Liver (tissue), 8 donors: ENCODE measurements at regions not wholly inside any gene's neighbourhood (a gene's known extent, or its start where the extent isn't known, plus 50 kb on each side); places are given as distances from the start of the nearest gene placed in this dataset.

Source experiments
- DNase-seq: peaks from one replicate; pipeline ENCODE4 v3.0.0-alpha.2; 2017; ENCODE audit warnings: low spot score
- H3K27ac ChIP-seq, 2 donors: one replicate each; pipeline ENCODE4 v1.7.0; 2013; ENCODE audit warnings: inconsistent platforms in 2 of 2, low read length in 2 of 2, control low read depth in 1 of 2, low read depth in 1 of 2, mild to moderate bottlenecking in 1 of 2
- H3K27me3 ChIP-seq, 4 donors: one replicate each; pipeline versions ENCODE4 v1.6.1 to v1.7.0; 2013; ENCODE audit warnings: low read length in 3 of 4, inconsistent platforms in 1 of 4, mild to moderate bottlenecking in 1 of 4, moderate library complexity in 1 of 4; ENCODE audit not compliant: control insufficient read depth in 4 of 4, insufficient read depth in 4 of 4
- H3K36me3 ChIP-seq, 4 donors: one replicate each; pipeline versions ENCODE4 v1.6.1 to v1.7.0; 2013; ENCODE audit warnings: low read length in 3 of 4, mild to moderate bottlenecking in 3 of 4, low read depth in 1 of 4, moderate library complexity in 1 of 4; ENCODE audit not compliant: control insufficient read depth in 4 of 4, insufficient read depth in 3 of 4
- H3K4me1 ChIP-seq, 4 donors: one replicate each; pipeline versions ENCODE4 v1.6.1 to v1.7.0; 2013; ENCODE audit warnings: low read length in 3 of 4, mild to moderate bottlenecking in 3 of 4, moderate library complexity in 1 of 4; ENCODE audit not compliant: control insufficient read depth in 4 of 4, insufficient read depth in 4 of 4
- H3K4me3 ChIP-seq, 3 donors: one replicate each; pipeline versions ENCODE4 v1.6.1 to v1.7.0; 2013; ENCODE audit warnings: low read length in 3 of 3, control low read depth in 1 of 3, low read depth in 1 of 3, mild to moderate bottlenecking in 1 of 3
- H3K9ac ChIP-seq, 2 donors: one replicate each; pipeline ENCODE4 v1.7.0; 2013; ENCODE audit warnings: low read length in 2 of 2, mild to moderate bottlenecking in 2 of 2, moderate library complexity in 2 of 2, control low read depth in 1 of 2, low read depth in 1 of 2
- H3K9me3 ChIP-seq, 4 donors: one replicate each; pipeline versions ENCODE4 v1.6.1 to v1.7.0; 2013; ENCODE audit warnings: low read length in 3 of 4; ENCODE audit not compliant: control insufficient read depth in 4 of 4
- ATF3 ChIP-seq: IDR thresholded peaks from 2 replicates; pipeline ENCODE4 v1.6.1; 2016; ENCODE audit warnings: antibody characterized with exemption
- CTCF ChIP-seq: fragments of 150-350 bp; IDR thresholded peaks from 2 replicates; pipeline ENCODE4 v1.5.1; 2017; ENCODE audit warnings: improper control_type of control experiment, low read depth, low read length; ENCODE audit not compliant: missing input control
- EGR1 ChIP-seq, 2 donors: IDR thresholded peaks; 2 replicates each; pipeline ENCODE4 v1.6.1; 2016 to 2018; ENCODE audit warnings: antibody characterized with exemption in 2 of 2, low read depth in 2 of 2
- FOXA1 ChIP-seq: IDR thresholded peaks from 2 replicates; pipeline ENCODE4 v1.6.1; 2016; ENCODE audit warnings: antibody characterized with exemption
- FOXA2 ChIP-seq: IDR thresholded peaks from 2 replicates; pipeline ENCODE4 v1.6.1; 2016; ENCODE audit warnings: antibody characterized with exemption
- GABPA ChIP-seq, 2 donors: IDR thresholded peaks in 1 of 2; conservative IDR thresholded peaks in 1 of 2; 2 replicates each; pipeline ENCODE4 v1.6.1; 2016; ENCODE audit warnings: antibody characterized with exemption in 2 of 2, mild to moderate bottlenecking in 1 of 2, moderate library complexity in 1 of 2
- HNF4A ChIP-seq, 2 donors: conservative IDR thresholded peaks; 2 replicates each; pipeline ENCODE4 v1.6.1; 2016; ENCODE audit warnings: antibody characterized with exemption in 2 of 2, mild to moderate bottlenecking in 2 of 2
- JUND ChIP-seq, 2 donors: IDR thresholded peaks; 2 replicates each; pipeline ENCODE4 v1.6.1; 2016; ENCODE audit warnings: antibody characterized with exemption in 2 of 2
- MAX ChIP-seq: IDR thresholded peaks from 2 replicates; pipeline ENCODE4 v1.6.1; 2016; ENCODE audit warnings: antibody characterized with exemption
- NR2F2 ChIP-seq: IDR thresholded peaks from 2 replicates; pipeline ENCODE4 v1.6.1; 2016; ENCODE audit warnings: antibody characterized with exemption
- RAD21 ChIP-seq, 2 donors: IDR thresholded peaks; 2 replicates each; pipeline ENCODE4 v1.6.1; 2016; ENCODE audit warnings: antibody characterized with exemption in 2 of 2, mild to moderate bottlenecking in 2 of 2
- REST ChIP-seq: IDR thresholded peaks from 2 replicates; pipeline ENCODE4 v1.6.1; 2016; ENCODE audit warnings: antibody characterized with exemption, mild to moderate bottlenecking
- RXRA ChIP-seq, 2 donors: IDR thresholded peaks; 2 replicates each; pipeline ENCODE4 v1.6.1; 2017 to 2018; ENCODE audit warnings: antibody characterized with exemption in 2 of 2, mild to moderate bottlenecking in 1 of 2
- SP1 ChIP-seq: IDR thresholded peaks from 2 replicates; pipeline ENCODE4 v1.6.1; 2018; ENCODE audit warnings: antibody characterized with exemption, mild to moderate bottlenecking
- YY1 ChIP-seq: IDR thresholded peaks from 2 replicates; pipeline ENCODE4 v1.6.1; 2016; ENCODE audit warnings: antibody characterized with exemption, mild to moderate bottlenecking
- WGBS: extraction: QIAGEN DNeasy Blood & Tissue Kit; methylation state at CpG from one replicate; pipeline ENCODE4 v1.1.7; 2013; 5-methylcytosine and 5-hydroxymethylcytosine counted together
- donor health status: healthy.
- donor health status: healthy.
- donor health status: healthy.
- donor health status: healthy.
- donor health status: healthy.

- 82% methylated on average over 15 of the region's 15 CpGs for WGBS
- Histone ChIP-seq H3K27me3 (peaks cover 0 to 2% (median 0%) of the 10 kb centered on the region in 4 donors), H3K9me3 (no peaks in the 10 kb centered on the region), H3K4me1 (no peaks in the 10 kb centered on the region), H3K9ac (no peak overlapping the region), H3K36me3 (no peaks in the 10 kb centered on the region), H3K27ac (no peak overlapping the region), H3K4me3 (no peak overlapping the region)
- TF ChIP-seq YY1 (no peak), EGR1 (IDR thresholded peaks at IDR 0.05; ENCODE audit: low read depth in 2 of 2) (no peak), FOXA2 (no peak), CTCF (no peak), SP1 (no peak), ATF3 (no peak), RAD21 (IDR thresholded peaks at IDR 0.05) (no peak), FOXA1 (no peak), GABPA (IDR thresholded peaks at IDR 0.05 in 1 of 2, conservative IDR thresholded peaks at IDR 0.05 in 1 of 2) (no peak), REST (no peak), MAX (no peak), JUND (IDR thresholded peaks at IDR 0.05) (no peak), HNF4A (conservative IDR thresholded peaks at IDR 0.05) (no peak), NR2F2 (no peak), RXRA (IDR thresholded peaks at IDR 0.05) (no peak)
- no peak for DNase-seq
These were observed 96.2 kb upstream of the VSTM2B start for GRCh38 chr19:29429581-29429980.

GRCh38 chr19:29431332-29431731 lies 94.5 kb upstream of the VSTM2B start:
- no peak overlapping the region for H3K4me3 ChIP-seq
- peaks cover 0 to 2% (median 0%) of the 10 kb centered on the region in 4 donors for H3K27me3 ChIP-seq
- no peak for DNase-seq
- no peaks in the 10 kb centered on the region for H3K36me3 ChIP-seq
- 64% methylated on average over 7 of the region's 7 CpGs for WGBS
- H3K9ac ChIP-seq: no peak overlapping the region
- H3K27ac ChIP-seq: no peak overlapping the region
- H3K9me3 ChIP-seq: no peaks in the 10 kb centered on the region
- no peaks in the 10 kb centered on the region for H3K4me1 ChIP-seq
- TF ChIP-seq HNF4A (conservative IDR thresholded peaks at IDR 0.05) (no peak), MAX (no peak), EGR1 (IDR thresholded peaks at IDR 0.05; ENCODE audit: low read depth in 2 of 2) (no peak), RAD21 (IDR thresholded peaks at IDR 0.05) (no peak), JUND (IDR thresholded peaks at IDR 0.05) (no peak), RXRA (IDR thresholded peaks at IDR 0.05) (no peak), GABPA (IDR thresholded peaks at IDR 0.05 in 1 of 2, conservative IDR thresholded peaks at IDR 0.05 in 1 of 2) (no peak)
